DMS79 (cell line): ENCODE measurements at regions not wholly inside any gene's neighbourhood (a gene's known extent, or its start where the extent isn't known, plus 50 kb on each side); places are given as distances from the start of the nearest gene placed in this dataset.

Experiments used
- DNase-seq: peaks from one replicate; lab custom pipeline; 2025; lab: John Stamatoyannopoulos, UW

DNA sequence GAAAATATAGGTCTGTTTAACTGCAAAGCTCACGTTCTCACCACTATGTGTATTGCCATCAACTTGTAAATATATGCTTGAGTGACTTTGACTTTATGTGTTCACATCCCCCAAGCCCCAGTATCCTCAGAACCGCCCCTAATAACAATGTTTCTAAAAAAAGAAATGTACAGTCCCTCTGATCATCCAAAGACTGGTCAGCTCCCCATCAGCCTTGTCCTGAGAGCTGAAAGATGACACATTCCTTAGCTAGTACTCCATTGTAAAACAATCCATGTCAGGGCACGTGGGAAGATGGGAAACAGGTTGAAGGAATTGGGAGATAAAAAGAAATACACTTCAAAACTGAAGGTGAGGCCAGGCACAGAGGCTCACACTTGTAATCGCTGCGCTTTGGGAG, 279.4 kb upstream of the WWC1 start:
- DNase-seq = no peak

DNA sequence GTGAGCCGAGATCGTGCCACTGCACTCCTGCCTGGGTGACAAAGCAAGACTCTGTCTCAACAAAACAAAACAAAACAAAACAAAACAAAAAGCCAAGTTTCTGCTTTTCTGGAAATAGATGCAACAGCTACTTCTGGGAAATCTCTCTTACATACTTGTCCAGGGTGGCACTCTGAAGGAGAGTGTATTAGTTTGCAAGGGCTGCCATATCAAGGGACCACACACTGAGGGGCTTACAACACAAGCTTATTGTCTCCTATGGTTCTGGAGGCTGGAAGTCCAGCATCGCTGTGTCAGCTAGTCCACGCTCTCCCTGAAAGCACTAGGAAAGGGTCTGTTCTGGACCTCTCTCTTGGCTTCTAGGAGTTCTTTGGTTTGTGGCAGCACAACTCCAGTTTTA, 277.9 kb upstream of the WWC1 start:
- no peak for DNase-seq

GRCh38 chr5:168014433-168015123, 276.9 kb upstream of the WWC1 start:
- DNase-seq = no peak

- DNase-seq = no peak
These were observed 275.9 kb upstream of the WWC1 start for GRCh38 chr5:168015506-168015905.

DNA sequence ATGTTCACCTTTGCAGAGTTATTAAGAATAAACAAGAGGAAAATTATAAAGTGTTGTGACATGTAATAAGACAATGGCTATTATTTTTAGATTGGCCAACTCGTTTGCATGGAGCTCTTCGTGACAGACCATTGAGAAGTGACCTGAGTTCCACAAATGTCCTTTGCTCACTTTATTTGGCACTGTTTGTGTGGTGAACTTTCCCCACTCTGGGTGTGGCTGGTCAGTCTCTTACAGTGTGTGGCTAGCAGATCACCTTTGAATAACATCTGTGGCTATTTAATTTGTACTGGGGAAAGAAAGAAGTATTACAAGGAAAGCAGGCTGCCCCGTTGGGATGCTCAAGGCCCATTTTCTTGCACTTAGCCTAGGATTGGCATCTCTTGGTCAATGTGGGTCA, 274.1 kb upstream of the WWC1 start:
- no peak for DNase-seq

- no peak for DNase-seq
These were observed 272.3 kb upstream of the WWC1 start for GRCh38 chr5:168019143-168019542.

- no peak for DNase-seq
These were observed 270.7 kb upstream of the WWC1 start for GRCh38 chr5:168020542-168021294.

- no peak for DNase-seq
These were observed 268.8 kb upstream of the WWC1 start for GRCh38 chr5:168022446-168023169.

- no peak for DNase-seq
These were observed 268.3 kb upstream of the WWC1 start for GRCh38 chr5:168023191-168023590.

GRCh38 chr5:168024306-168024705, 267.1 kb upstream of the WWC1 start:
- DNase-seq = no peak

DNA sequence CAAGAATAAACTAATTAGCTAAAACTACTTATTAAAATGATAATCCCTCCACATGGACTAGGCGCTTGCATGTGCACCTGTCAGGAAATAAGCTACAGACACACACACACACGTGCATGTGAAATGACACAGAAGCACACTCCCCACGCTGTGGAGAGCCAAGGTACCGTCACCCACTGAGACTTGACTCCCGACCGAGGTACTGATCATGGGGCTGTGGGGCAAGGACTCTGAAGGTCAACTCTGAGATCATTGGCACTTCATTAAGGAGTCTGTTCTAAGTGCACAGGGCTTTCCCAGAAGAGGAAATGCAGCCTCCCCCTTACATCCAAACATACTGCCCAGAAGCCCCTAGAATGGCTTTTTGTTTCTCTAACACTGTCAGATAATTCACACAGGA, 264.4 kb upstream of the WWC1 start:
- DNase-seq = no peak

DNA sequence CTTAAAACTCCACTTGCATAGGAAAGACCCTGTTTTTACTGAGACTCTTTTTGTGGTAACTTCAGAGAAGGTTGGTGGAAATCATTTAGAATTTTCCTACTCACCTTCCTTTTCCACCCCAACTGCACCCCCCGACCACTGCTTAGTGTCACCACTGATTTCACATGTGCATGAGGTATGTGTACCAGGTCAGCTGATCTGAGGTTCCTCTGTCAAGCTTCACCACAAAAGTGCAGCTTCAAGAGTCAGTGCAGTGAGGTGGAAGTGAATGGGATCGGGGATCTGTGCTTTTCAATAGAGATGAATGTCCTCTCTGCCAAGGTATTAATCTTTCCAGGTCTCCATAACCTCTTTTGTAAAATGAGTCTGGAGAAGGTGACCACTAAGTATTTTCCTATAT, 260.5 kb upstream of the WWC1 start:
- no peak for DNase-seq

DNA sequence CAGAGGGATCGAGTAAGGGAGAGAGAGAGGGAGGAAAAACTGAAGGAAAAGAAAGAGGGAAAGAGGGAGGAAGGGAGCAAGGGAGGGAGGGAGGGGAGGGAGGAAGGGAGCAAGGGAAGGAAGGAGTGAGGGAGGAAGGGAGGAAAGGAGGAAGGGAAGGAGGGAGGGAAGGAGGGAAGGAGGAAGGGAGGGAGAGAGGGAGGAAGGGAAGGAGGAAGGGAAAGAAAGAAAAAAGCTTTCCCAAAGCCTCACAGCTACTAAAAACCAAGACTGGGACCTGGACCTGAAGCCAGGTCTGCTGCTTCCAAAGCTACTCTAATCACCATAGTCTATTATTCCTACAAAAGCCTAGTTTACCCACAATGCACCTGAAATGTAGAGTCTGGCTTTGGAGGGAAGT, 259.8 kb upstream of the WWC1 start:
- DNase-seq = no peak

DNA sequence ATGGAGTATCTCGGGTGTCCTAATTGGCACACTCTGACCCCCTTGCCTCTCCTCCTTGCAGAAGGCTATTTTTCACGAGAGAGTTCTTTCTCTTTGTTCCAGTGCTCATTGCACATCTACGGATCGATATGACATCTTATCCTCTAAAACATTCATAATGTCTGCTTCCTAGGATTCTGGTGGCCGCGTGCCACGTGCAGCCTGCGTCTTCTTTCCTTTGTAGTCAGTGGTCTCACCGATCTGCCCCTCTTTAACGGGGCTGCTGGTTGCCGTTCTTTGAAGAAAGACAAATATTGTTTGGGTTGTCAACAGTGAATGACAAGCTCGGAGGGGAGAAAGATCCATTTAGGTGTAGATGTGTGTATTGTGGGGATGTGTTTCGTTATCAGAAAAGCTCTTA, 252.4 kb upstream of the WWC1 start:
- no peak for DNase-seq

GRCh38 chr5:168039566-168040248, 251.7 kb upstream of the WWC1 start:
- DNase-seq = no peak

GRCh38 chr5:168041583-168041982, 249.9 kb upstream of the WWC1 start:
- DNase-seq = no peak

DNA sequence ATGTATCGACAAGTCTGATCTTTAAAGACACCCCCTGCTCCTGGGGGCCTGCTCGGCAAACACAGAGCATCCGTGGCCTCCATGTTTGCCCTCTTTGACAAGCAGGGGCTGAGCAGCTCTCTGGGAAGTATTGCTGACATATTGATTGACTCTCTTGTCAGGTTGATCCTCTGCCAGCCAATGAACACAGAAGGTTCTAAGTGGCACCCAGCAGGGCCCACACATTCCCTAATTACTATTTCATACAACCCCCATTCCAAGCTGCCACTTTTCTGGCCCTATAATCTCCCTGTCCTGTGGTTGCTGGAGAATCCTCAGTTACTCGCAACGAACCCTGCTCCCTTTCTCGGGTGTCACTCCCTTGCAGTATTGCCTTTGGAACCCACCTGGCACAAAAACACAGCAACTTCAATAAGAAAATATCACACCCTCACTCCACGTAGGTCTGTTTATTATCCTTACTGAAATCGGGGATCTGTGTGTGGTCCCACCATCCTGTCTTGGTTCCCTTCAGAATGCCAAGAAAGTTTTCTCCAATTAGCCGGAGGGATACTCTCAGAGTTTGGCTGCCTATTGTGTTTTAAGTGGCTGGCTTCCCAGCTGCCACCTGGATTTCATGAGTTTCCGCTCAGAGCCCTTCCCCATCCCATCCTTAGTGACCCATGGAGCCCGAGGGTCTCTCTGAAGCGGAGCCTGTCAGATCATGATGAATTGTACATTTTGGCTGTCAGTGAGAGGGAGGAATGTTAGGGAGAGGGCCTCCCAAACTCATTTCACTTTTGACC, 249.0 kb upstream of the WWC1 start:
- no peak for DNase-seq

- DNase-seq = no peak
These were observed 245.3 kb upstream of the WWC1 start for GRCh38 chr5:168046163-168046562.

GRCh38 chr5:168047043-168047668, 244.3 kb upstream of the WWC1 start:
- no peak for DNase-seq

- DNase-seq = no peak
These were observed 243.8 kb upstream of the WWC1 start for GRCh38 chr5:168047669-168048111.

DNA sequence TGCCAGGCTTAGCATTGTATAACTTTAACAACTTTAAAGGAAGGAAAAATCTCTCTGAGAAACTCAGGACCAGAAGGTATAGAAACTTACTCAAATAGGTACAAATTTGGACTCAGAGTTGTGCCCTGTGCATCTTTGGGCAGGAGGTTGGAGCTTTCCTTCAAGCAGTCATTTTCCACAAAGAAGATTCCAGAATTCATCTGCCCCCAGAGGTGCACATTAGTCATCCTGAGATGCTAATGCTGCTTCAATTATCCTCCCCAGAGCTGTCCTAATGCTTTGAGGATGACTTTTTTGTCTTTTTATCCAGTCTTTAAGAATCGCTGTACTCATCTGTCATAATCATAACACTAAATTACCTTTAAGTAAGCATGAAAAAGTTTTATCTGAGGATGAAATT, 243.0 kb upstream of the WWC1 start:
- DNase-seq = no peak
